Liver (tissue), 3 donors: ENCODE measurements at regions not wholly inside any gene's neighbourhood (a gene's known extent, or its start where the extent isn't known, plus 50 kb on each side); places are given as distances from the start of the nearest gene placed in this dataset.

Source experiments
- CTCF ChIP-seq: fragments of 150-350 bp; IDR thresholded peaks from 2 replicates; pipeline ENCODE4 v1.5.1; 2017; ENCODE audit warnings: improper control_type of control experiment, low read depth, low read length; ENCODE audit not compliant: missing input control
- EGR1 ChIP-seq, 2 donors: IDR thresholded peaks; 2 replicates each; pipeline ENCODE4 v1.6.1; 2016 to 2018; ENCODE audit warnings: antibody characterized with exemption in 2 of 2, low read depth in 2 of 2
- FOXA2 ChIP-seq: IDR thresholded peaks from 2 replicates; pipeline ENCODE4 v1.6.1; 2016; ENCODE audit warnings: antibody characterized with exemption
- GABPA ChIP-seq, 2 donors: IDR thresholded peaks in 1 of 2; conservative IDR thresholded peaks in 1 of 2; 2 replicates each; pipeline ENCODE4 v1.6.1; 2016; ENCODE audit warnings: antibody characterized with exemption in 2 of 2, mild to moderate bottlenecking in 1 of 2, moderate library complexity in 1 of 2
- HNF4A ChIP-seq, 2 donors: conservative IDR thresholded peaks; 2 replicates each; pipeline ENCODE4 v1.6.1; 2016; ENCODE audit warnings: antibody characterized with exemption in 2 of 2, mild to moderate bottlenecking in 2 of 2
- JUND ChIP-seq, 2 donors: IDR thresholded peaks; 2 replicates each; pipeline ENCODE4 v1.6.1; 2016; ENCODE audit warnings: antibody characterized with exemption in 2 of 2
- MAX ChIP-seq: IDR thresholded peaks from 2 replicates; pipeline ENCODE4 v1.6.1; 2016; ENCODE audit warnings: antibody characterized with exemption
- REST ChIP-seq: IDR thresholded peaks from 2 replicates; pipeline ENCODE4 v1.6.1; 2016; ENCODE audit warnings: antibody characterized with exemption, mild to moderate bottlenecking
- SP1 ChIP-seq: IDR thresholded peaks from 2 replicates; pipeline ENCODE4 v1.6.1; 2018; ENCODE audit warnings: antibody characterized with exemption, mild to moderate bottlenecking
- TAF1 ChIP-seq: conservative IDR thresholded peaks from 2 replicates; pipeline ENCODE4 v1.6.1; 2016; ENCODE audit warnings: antibody characterized with exemption, mild to moderate bottlenecking
- YY1 ChIP-seq: IDR thresholded peaks from 2 replicates; pipeline ENCODE4 v1.6.1; 2016; ENCODE audit warnings: antibody characterized with exemption, mild to moderate bottlenecking
- donor health status: healthy.
- donor health status: healthy.

- TF ChIP-seq CTCF (no peak), REST (no peak), MAX (no peak), GABPA (IDR thresholded peaks at IDR 0.05 in 1 of 2, conservative IDR thresholded peaks at IDR 0.05 in 1 of 2) (no peak), JUND (IDR thresholded peaks at IDR 0.05) (no peak), SP1 (no peak), YY1 (no peak), EGR1 (IDR thresholded peaks at IDR 0.05; ENCODE audit: low read depth in 2 of 2) (no peak), TAF1 (no peak), HNF4A (conservative IDR thresholded peaks at IDR 0.05) (no peak), FOXA2 (no peak)
These were observed 70.6 kb downstream of the KATNIP start for GRCh38 chr16:27620541-27620940.
